Right cardiac atrium (tissue), 5 donors: ENCODE measurements at regions not wholly inside any gene's neighbourhood (a gene's known extent, or its start where the extent isn't known, plus 50 kb on each side); places are given as distances from the start of the nearest gene placed in this dataset.
A peak's percentile ranks its signal among the peaks of the same experiment; 100 is the strongest.
"Not testable (repeated sequence)": the region's sequence is repeated elsewhere in the genome, so short reads cannot be mapped to it uniquely, and the experiment has no call there.

Experiments
- ATAC-seq, 2 donors: fragments of 200-7000 bp; cut with Tn5 transposase; one replicate each; pipeline versions ENCODE4 v1.8.0 to v1.9.1; 2020; ENCODE audit warnings: moderate library complexity in 2 of 2, mild to moderate bottlenecking in 1 of 2
- DNase-seq, 3 donors: peaks; one replicate each; pipeline ENCODE4 v3.0.0-alpha.2; 2020
- H3K27ac ChIP-seq: one replicate; pipeline ENCODE4 v1.5.1; 2013; ENCODE audit warnings: mild to moderate bottlenecking, low read length, control low read depth, moderate library complexity
- H3K27me3 ChIP-seq: one replicate; pipeline ENCODE4 v1.6.1; 2013; ENCODE audit not compliant: control insufficient read depth, insufficient read depth
- H3K4me1 ChIP-seq: one replicate; pipeline ENCODE4 v1.6.1; 2013; ENCODE audit warnings: low read length; ENCODE audit not compliant: control insufficient read depth, insufficient read depth
- H3K4me3 ChIP-seq: one replicate; pipeline ENCODE4 v1.5.1; 2013; ENCODE audit warnings: low read length, control low read depth
- H3K9me3 ChIP-seq: one replicate; pipeline ENCODE4 v1.6.1; 2013; ENCODE audit warnings: low read length; ENCODE audit not compliant: control insufficient read depth
- WGBS: extraction: QIAGEN DNeasy Blood & Tissue Kit; methylation state at CpG from one replicate; pipeline ENCODE4 v1.1.7; 2013; 5-methylcytosine and 5-hydroxymethylcytosine counted together
- intact Hi-C, 4 donors: fragments of 100-400 bp; cut with DNase I; formaldehyde crosslinking; loops; one replicate each; pipeline versions ENCODE4 v1.11.0 to v1.14.0; 2022 to 2023
- donor health status: healthy with polysubstance abuse.
- donor health status: DM: no; HTN: yes; CAD: no.
- donor health status: DM: no; HTN: no; CAD: no.
- donor health status: DM: no; HTN: yes; CAD: no; lungs with severe emphysema.
- donor health status: DM: yes; HTN: yes; CAD: no.

DNA sequence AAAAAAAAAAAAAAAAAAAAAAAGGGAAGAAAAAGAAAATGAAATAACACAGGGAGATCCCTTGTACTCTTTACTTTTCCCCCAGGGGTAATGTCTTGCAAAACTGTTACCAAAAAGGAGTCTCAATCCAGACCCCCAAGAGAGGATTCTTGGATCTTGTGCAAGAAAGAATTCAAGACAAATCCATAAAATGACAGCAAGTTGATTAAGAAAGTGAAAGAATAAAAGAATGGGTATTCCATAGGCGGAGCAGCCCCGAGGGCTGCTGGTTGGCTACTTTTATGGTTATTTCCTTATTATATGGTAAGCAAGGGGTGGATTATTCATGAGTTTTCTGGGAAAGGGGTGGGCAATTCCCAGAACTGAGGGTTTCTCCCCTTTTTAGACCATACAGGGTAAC lies 604.3 kb upstream of the AMELY start:
- no peaks in the 10 kb centered on the region for H3K27me3 ChIP-seq
- ATAC-seq, result no peak
- WGBS, result 82% methylated on average over 2 of the region's 2 CpGs
- H3K4me1 ChIP-seq, result no peaks in the 10 kb centered on the region
- H3K27ac ChIP-seq, result no peak overlapping the region
- no peak overlapping the region for H3K4me3 ChIP-seq
- no peaks in the 10 kb centered on the region for H3K9me3 ChIP-seq
- DNase-seq, result no peak
- intact Hi-C loops, result no loop called here

DNA sequence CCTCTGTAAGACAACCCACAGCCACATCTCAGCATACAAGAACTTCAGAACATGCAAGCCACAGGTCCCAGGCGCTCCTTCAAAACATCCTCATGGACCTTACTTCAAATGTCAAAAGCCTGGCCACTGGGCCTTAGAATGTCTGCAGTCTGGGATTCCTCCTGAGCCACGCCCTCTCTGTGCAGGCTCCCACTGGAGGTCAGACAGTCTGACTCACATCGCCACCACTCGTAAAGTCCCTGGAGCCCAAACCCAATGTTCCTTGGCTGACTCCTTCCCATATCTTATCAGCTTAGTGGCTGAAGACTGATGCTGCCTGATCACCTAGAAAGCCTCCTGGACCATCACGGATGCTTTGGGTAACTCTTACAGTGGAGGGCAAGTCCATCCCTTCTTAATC lies 591.3 kb upstream of the AMELY start:
- Histone ChIP-seq H3K4me1 (no peaks in the 10 kb centered on the region), H3K9me3 (no peaks in the 10 kb centered on the region), H3K27ac (no peak overlapping the region), H3K27me3 (no peaks in the 10 kb centered on the region), H3K4me3 (no peak overlapping the region)
- intact Hi-C loops, result no loop called here
- DNase-seq (no peak), ATAC-seq (no peak)
- WGBS, result 83% methylated on average over 5 of the region's 5 CpGs

GRCh38 chrY:7501236-7501635 lies 589.7 kb upstream of the AMELY start:
- no peaks in the 10 kb centered on the region for H3K9me3 ChIP-seq
- 90% methylated on average over 2 of the region's 2 CpGs for WGBS

GRCh38 chrY:7496001-7496400 lies 584.4 kb upstream of the AMELY start:
- WGBS, result 79% methylated on average over 1 of the region's 1 CpG
- DNase-seq, result no peak
- no peak for ATAC-seq
- no peaks in the 10 kb centered on the region for H3K27me3 ChIP-seq
- no peaks in the 10 kb centered on the region for H3K4me1 ChIP-seq
- H3K27ac ChIP-seq, result no peak overlapping the region
- H3K4me3 ChIP-seq, result no peak overlapping the region
- H3K9me3 ChIP-seq, result no peaks in the 10 kb centered on the region
- intact Hi-C loops, result no loop called here

More at GRCh38 chrY:7501236-7501635, 589.7 kb upstream of the AMELY start:
- DNase-seq (no peak), ATAC-seq (no peak)
- intact Hi-C loops, result no loop called here
- H3K4me1 ChIP-seq, result no peaks in the 10 kb centered on the region
- no peak overlapping the region for H3K4me3 ChIP-seq
- H3K27ac ChIP-seq, result no peak overlapping the region
- no peaks in the 10 kb centered on the region for H3K27me3 ChIP-seq

- H3K27me3 ChIP-seq, H3K4me3 ChIP-seq, intact Hi-C loops, H3K4me1 ChIP-seq, H3K27ac ChIP-seq, DNase-seq, ATAC-seq, H3K9me3 ChIP-seq: not testable (repeated sequence)
- WGBS, result 51% methylated on average over 8 of the region's 8 CpGs
These were observed 573.1 kb upstream of the AMELY start for GRCh38 chrY:7484455-7485285.

- H3K4me3 ChIP-seq, result no peak overlapping the region
- H3K4me1 ChIP-seq, result no peaks in the 10 kb centered on the region
- ATAC-seq (no peak), DNase-seq (no peak)
- H3K9me3 ChIP-seq, result no peaks in the 10 kb centered on the region
- 66% methylated on average over 10 of the region's 10 CpGs for WGBS
- intact Hi-C loops, result no loop called here
- no peak overlapping the region for H3K27ac ChIP-seq
- no peaks in the 10 kb centered on the region for H3K27me3 ChIP-seq
These were observed 560.4 kb upstream of the AMELY start for GRCh38 chrY:7471976-7472375.

DNA sequence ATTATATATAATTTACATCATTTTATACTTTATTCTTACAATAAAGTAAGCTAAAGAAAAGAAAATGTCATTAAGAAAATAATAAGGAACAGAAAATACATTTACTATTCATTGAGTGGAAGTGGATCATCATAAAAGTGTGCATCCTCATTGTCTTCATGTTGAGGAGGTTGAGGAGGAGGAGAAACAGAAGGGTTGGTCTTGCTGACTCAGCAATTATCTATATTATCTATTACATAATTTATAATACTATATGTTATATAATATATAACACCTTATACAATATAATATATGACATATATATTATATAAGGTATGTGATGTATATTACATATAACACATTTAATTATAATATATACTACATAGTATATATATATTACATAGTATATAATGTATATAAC lies 558.5 kb upstream of the AMELY start:
- intact Hi-C loops, result no loop called here
- DNase-seq (no peak), ATAC-seq (no peak)
- Histone ChIP-seq H3K27ac (no peak overlapping the region), H3K4me1 (no peaks in the 10 kb centered on the region), H3K27me3 (no peaks in the 10 kb centered on the region), H3K4me3 (no peak overlapping the region), H3K9me3 (no peaks in the 10 kb centered on the region)

DNA sequence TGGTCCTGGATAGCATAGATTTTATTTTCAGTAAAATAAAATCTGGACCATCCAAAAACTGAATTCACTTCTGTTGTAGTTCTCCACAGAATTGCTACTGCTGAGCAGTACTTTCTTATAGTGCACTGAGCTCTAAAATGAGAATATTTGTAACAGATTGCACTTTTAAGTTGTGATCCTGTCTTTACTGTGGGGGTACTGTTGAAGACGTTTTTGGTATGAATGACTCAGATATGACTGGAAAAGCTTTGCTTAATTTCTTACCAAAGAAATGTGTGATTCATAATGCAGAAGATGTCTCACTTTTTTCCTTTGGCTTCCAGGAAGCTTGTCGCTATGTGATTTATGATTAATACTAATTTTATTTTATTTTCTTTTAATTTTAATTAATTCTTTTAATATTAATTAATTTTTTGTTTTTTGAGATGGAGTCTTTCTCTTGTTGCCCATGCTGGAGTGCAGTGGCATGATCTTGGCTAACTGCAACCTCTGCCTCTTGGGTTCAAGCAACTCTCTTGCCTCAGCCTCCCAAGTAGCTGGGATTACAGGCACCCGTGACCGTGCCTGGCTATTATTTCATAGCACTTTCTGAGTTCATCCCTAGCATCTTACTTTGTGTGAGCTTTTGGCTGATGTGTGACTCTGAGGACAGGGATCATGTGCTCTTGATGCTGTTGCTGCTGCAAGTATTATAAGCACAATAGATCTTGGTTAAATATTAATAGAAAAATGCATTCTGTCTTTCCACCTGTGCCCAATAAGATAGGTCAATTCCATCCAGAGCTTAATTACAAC lies 557.6 kb upstream of the AMELY start:
- DNase-seq, result no peak
- H3K4me3 ChIP-seq, result no peak overlapping the region
- H3K4me1 ChIP-seq, result no peaks in the 10 kb centered on the region
- 72% methylated on average over 4 of the region's 4 CpGs for WGBS
- ATAC-seq, result no peak
- intact Hi-C loops, result no loop called here
- no peak overlapping the region for H3K27ac ChIP-seq
- H3K27me3 ChIP-seq, result no peaks in the 10 kb centered on the region
- no peaks in the 10 kb centered on the region for H3K9me3 ChIP-seq

GRCh38 chrY:7467796-7468520 lies 556.4 kb upstream of the AMELY start:
- Histone ChIP-seq H3K27me3 (no peaks in the 10 kb centered on the region), H3K4me3 (no peak overlapping the region), H3K27ac (no peak overlapping the region), H3K4me1 (no peaks in the 10 kb centered on the region), H3K9me3 (no peaks in the 10 kb centered on the region)
- intact Hi-C loops, result no loop called here
- 85% methylated on average over 3 of the region's 3 CpGs for WGBS
- ATAC-seq, result no peak
- no peak for DNase-seq

DNA sequence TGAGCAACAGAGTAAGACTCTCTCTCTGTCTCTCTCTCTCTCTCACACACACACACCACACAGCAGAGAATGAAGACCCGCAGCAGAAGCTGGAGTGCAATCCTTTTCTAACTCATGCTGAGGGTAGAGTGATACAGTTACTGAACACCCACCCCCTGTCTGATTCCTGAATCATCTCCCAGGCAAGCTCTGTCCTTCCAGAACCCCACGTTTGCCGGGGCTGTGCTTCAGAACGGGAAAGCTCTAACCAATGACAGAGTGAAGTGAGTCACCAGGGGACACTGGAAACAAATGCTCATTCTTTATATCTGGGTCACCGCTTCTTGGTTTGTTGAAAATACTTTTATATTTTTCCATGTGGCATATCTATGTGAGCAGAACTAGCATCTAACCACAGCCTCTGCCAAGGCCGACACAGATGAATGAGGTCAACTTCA lies 553.7 kb upstream of the AMELY start:
- H3K27ac ChIP-seq, result no peak overlapping the region
- intact Hi-C loops, result no loop called here
- H3K4me1 ChIP-seq, result no peaks in the 10 kb centered on the region
- H3K4me3 ChIP-seq, result no peak overlapping the region
- peak in 1 of 2 donors; percentile 64 for ATAC-seq
- no peaks in the 10 kb centered on the region for H3K27me3 ChIP-seq
- no peaks in the 10 kb centered on the region for H3K9me3 ChIP-seq
- WGBS, result 42% methylated on average over 6 of the region's 6 CpGs
- peak in 1 of 3 donors; percentile 41 for DNase-seq

DNA sequence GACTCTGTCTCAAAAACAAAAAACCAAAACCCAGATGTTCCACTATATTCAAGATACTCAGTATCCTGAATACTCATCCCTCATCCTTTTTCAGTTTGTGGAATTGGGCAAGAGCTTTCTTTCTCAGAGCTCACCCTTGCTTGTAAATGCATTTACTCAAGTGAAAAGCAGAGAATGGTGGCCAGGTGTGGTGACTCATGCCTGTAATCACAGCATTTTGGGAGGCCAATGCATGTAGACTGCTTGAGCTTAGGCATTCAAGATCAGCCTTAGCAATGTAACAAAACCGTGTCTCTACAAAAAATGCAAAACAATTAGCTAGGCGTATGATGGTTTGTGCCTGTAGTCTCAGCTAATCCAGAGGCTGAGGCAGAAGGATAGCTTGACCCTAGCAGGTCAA lies 553.2 kb upstream of the AMELY start:
- Histone ChIP-seq H3K4me1 (no peaks in the 10 kb centered on the region), H3K4me3 (no peak overlapping the region), H3K27me3 (no peaks in the 10 kb centered on the region), H3K27ac (no peak overlapping the region), H3K9me3 (no peaks in the 10 kb centered on the region)
- intact Hi-C loops, result no loop called here
- DNase-seq, result no peak
- no peak for ATAC-seq
- WGBS, result 55% methylated on average over 2 of the region's 2 CpGs
